PC-3 (cell line): ENCODE measurements at regions not wholly inside any gene's neighbourhood (a gene's known extent, or its start where the extent isn't known, plus 50 kb on each side); places are given as distances from the start of the nearest gene placed in this dataset.

Experiments used
- CTCF ChIP-seq: fragments of 300-600 bp; sonication (generic); conservative IDR thresholded peaks from 2 replicates; pipeline ENCODE4 v1.5.1; 2017; ENCODE audit warnings: antibody characterized with exemption, low read depth, mild to moderate bottlenecking, low read length
- EZH2 ChIP-seq: fragments of 300-600 bp; sonication (generic); IDR thresholded peaks from one replicate; pipeline ENCODE4 v1.6.1; 2017; ENCODE audit warnings: antibody characterized with exemption, mild to moderate bottlenecking, low read length; ENCODE audit not compliant: unreplicated experiment
- EZH2phosphoT487 ChIP-seq: fragments of 300-600 bp; sonication (generic); IDR thresholded peaks from 2 replicates; pipeline ENCODE4 v1.6.1; 2018; ENCODE audit warnings: mild to moderate bottlenecking, antibody characterized with exemption, low read length, borderline replicate concordance

- no peak for TF ChIP-seq CTCF
- TF ChIP-seq EZH2 = no peak
- no peak for TF ChIP-seq EZH2phosphoT487
Measured at GRCh38 chr19:14305706-14306105, 75.5 kb upstream of the ADGRE5 start.
